Choroid plexus epithelial cell (primary cell): ENCODE measurements at regions not wholly inside any gene's neighbourhood (a gene's known extent, or its start where the extent isn't known, plus 50 kb on each side); places are given as distances from the start of the nearest gene placed in this dataset.

Source experiments
- DNase-seq: peaks from one replicate; pipeline ENCODE4 v3.0.0-alpha.2; 2010; ENCODE audit warnings: low read depth
- H3K4me3 ChIP-seq: 2 replicates; pipeline ENCODE4 v1.5.1; 2011; ENCODE audit warnings: low read depth, mild to moderate bottlenecking, control low read depth, low read length, moderate library complexity
- TF ChIP-seq, protein P1 (sequence below): conservative IDR thresholded peaks from 2 replicates; pipeline ENCODE4 v1.5.1; 2011; ENCODE audit warnings: low read depth, mild to moderate bottlenecking, control low read depth, inconsistent platforms, low read length, moderate library complexity

DNA sequence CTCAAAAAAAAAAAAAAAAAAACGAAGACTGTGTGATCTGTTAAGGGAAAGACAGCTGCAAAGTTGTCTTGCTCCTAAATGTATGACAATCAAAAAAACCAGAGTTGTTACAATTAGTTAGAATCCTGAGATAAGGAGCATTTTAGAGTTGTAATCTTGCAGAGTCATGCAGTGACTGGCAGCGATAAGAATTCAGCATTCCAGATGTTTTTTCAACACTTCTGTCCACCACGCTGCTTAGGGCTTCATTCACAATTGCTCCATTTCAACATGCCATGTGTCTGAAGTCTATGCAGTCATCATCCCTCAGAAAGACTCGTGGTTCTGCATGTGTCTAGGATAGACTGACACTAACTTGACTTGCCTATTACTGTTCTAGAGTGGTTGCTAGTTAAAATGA is 102.4 kb upstream of the BACE2 start:
- no peak overlapping the region for H3K4me3 ChIP-seq
- TF ChIP-seq, protein P1, sequence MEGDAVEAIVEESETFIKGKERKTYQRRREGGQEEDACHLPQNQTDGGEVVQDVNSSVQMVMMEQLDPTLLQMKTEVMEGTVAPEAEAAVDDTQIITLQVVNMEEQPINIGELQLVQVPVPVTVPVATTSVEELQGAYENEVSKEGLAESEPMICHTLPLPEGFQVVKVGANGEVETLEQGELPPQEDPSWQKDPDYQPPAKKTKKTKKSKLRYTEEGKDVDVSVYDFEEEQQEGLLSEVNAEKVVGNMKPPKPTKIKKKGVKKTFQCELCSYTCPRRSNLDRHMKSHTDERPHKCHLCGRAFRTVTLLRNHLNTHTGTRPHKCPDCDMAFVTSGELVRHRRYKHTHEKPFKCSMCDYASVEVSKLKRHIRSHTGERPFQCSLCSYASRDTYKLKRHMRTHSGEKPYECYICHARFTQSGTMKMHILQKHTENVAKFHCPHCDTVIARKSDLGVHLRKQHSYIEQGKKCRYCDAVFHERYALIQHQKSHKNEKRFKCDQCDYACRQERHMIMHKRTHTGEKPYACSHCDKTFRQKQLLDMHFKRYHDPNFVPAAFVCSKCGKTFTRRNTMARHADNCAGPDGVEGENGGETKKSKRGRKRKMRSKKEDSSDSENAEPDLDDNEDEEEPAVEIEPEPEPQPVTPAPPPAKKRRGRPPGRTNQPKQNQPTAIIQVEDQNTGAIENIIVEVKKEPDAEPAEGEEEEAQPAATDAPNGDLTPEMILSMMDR: no peak
- DNase-seq: no peak

DNA sequence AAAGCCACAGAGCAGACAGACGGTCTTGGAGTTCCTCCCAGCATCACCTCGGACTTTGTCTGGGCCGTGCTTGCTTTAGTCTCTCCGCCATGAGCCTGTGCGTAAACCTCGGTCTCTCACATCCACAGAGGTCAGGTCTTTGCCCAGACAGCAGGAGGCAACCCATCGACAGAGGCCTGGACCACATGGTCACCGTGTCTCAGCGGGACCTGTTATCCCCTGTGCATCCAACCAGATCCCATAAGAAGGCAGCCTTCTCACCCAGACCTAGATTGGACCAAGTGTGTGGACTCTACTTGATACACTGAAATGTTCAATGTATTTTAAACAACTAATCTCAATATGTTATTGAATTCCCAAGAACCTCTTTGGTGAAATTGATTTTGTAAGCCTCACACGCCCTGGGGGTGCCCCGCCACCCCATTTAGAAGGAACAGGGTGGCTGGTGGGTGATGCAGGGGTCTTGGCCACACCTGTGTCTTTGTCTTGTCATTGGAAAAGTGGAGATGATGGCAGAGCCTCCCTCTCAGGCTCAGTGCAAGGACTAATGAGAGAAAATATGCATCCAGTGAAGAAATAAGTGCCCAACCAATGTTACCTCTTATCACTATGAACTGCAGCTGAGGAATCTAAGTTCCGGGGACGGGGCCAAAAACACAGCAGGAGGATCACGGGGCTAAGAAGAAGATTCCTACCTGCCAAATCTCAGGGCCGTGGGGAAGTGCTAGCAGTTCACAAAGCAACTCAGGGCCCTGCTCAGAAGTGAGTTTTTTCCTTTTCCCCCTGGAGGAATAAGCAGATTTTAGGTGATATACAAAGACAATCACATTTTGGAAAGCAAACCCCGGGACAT is 101.6 kb upstream of the BACE2 start:
- TF ChIP-seq, protein P1: no peak
- peak; percentile 13 for DNase-seq
- no peak overlapping the region for H3K4me3 ChIP-seq

DNA sequence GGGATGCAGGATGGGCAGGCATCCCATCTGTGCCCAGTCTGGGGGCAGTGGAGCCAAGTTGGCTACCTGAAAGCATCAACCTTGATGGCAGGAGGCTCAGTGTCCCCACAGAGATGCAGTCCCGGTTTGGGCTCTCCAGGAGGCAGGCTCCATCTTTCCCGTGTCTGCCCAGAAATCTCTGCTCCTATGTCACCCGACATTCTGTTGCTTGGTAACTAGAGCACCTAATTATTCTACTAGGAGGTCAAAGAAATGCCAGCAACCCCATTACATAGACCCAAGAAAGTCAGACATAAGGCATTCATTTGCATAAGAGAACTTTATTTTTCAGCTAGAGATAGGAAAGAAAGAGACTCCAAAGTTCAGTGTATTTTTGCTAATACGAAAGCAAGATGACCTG is 100.3 kb upstream of the BACE2 start:
- H3K4me3 ChIP-seq: no peak overlapping the region
- no peak for DNase-seq
- TF ChIP-seq, protein P1: no peak

DNA sequence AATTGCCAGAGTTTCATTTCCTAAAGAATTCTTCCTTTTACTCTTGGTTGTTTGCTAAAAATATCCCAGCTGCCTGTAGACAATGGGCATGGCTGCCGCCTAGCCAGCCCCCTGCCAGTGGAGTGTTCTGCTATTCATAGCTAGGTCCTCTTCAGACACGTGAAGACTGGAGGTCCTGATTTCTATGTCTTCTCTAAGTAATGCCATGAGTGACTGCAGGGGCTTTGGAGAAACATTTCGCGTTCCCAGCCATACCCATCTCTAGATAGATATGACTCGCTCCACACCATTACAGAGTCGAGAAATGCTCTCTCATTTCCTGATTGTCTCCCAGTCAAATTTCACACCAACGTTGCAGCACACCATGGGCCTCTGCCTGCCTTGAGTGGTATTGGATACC is 99.5 kb upstream of the BACE2 start:
- DNase-seq: no peak
- TF ChIP-seq, protein P1: no peak
- no peak overlapping the region for H3K4me3 ChIP-seq

DNA sequence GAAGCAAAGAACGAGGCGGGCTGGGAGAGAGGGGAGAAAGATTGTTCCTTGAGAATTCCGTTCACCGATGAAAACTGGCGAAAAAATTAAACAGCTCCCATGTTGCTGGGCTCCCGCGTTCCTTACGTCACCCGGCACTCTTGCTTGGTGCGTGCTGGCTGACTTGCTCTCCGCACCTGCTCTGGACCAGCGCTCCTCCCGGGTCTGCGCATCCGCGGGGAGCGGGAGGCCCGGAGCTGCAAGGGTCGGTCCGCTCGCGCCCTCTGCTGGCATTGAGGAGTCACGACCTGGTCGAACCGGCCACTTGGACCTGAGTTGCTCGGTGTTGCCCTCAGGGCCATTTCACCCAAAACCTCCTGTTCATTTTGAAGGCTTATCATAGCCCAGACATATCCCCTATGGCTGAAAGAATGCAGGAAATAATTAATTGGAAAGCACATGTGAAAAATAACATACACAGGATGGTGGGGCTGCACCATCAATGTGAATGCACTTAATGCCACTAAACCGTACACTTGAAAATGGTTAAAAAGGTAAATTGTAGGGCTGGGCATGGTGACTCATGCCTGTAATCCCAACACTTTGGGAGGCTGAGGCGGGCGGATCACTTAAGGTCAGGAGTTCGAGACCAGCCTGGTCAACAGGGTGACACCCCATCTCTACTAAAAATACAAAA is 98.9 kb upstream of the BACE2 start:
- no peak overlapping the region for H3K4me3 ChIP-seq
- peak; percentile 51 for DNase-seq
- TF ChIP-seq, protein P1: peak; percentile 64

DNA sequence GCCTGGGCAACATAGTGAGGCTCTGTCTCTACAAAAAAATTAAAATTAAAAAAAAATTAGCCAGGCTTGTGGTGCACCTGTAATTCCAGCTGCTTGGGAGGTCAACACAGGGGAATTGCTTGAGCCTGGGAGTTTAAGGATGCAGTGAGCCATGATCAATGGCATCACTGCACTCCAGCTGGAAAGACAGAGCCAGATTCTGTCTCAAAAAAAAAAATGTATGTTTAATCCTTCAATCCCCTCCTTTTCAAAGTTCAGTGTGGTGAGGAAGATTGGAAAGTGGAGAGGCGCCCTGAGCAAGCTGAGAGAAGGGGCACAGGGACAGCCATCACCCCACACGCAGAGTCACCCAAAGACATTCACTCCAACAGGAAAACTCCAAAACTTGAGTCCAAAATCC is 97.7 kb upstream of the BACE2 start:
- no peak overlapping the region for H3K4me3 ChIP-seq
- TF ChIP-seq, protein P1: no peak
- DNase-seq: no peak
